ENCODE measurements at regions not wholly inside any gene's neighbourhood (a gene's known extent, or its start where the extent isn't known, plus 50 kb on each side); places are given as distances from the start of the nearest gene placed in this dataset.
A peak's percentile ranks its signal among the peaks of the same experiment; 100 is the strongest.
"Not testable (repeated sequence)": the region's sequence is repeated elsewhere in the genome, so short reads cannot be mapped to it uniquely, and the experiment has no call there.

DNA sequence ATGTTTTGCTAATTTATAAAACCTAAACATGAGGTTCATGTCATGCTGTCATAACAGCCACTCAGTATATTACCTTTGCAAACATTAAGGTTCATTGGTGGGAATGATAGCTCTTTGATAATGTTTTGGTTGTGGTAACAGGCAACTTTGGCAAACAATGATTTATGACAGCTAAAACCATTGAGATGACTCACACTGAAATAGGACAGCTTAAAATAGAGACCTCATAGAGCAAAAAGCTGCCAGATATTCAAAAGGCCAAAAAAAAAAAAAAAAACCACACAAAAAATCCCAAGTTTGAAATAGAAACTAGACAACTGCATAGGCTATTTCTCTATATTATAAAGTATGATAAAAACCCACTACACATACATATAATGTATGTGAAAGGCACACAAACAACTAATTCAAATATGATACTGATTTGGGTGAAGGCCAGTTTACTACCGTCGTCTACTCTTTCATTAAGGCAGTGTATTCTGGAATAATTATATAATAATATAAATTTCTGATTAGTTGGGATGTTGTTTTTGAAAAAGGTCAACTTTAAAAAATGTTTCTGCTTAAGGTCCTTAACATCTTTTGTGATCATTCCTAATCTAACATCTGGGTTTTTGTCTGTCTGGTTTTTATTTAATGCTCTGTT is 646.0 kb upstream of the PITX2 start:
- peak; percentile 48 for DNase-seq (ENCODE audit: low spot score)

DNA sequence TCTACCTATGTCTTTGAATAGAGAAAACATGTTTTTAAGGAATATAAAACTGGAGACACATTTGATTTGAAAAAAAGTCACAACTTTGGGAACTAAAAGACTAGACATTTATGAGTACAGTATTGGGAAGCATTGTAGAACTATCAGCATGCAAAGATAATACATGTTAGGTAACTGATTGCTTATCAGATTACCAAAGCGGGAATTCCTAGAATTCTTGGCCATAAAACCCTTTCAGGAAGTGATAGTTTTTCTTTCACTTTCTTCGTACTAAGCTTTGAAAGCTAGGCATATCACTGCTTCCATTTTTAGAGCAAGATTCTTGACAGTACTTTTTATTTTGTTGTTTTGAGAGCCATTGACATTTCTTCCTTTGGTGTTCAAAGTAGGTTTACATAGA is 646.6 kb upstream of the PITX2 start:
- no peak for DNase-seq (ENCODE audit: low spot score)

DNA sequence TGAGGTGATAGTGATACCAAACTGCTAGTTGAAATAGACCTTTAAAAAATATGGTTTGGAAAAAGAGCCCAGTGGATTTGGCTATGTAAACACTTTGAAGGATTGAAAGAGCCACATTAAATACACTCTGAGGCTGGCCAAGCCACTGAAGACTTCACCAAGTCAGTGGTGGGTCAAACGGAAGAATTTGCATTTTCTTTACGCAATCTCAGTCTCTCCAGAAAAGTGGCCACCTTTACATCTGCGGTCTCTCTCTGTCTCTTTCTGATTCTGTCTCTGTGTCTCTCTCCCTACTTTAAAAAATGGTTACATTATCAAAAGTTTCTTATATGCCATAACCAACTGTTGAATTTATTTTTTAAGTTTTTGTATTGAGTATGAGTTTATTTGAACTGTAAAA is 651.2 kb upstream of the PITX2 start:
- no peak for DNase-seq (ENCODE audit: low spot score)

DNA sequence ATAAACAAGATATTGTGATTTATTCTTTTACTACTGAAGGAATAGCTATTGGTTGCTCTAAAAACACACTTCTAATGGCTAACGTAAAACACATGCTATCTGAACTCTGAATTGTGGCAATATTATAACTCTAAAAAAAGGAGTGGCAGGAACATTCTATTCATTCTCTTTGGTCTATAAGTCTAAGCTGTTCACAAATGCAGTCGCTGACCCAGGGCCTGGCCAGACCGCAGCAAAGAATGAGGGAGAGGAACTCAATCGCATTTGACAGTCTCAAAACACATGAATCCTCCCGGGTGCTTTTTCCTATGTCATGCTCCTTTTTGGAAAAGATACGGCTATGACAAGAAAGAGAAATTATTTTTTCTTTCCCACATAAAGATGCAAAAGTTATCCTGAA is 651.6 kb upstream of the PITX2 start:
- no peak for DNase-seq (ENCODE audit: low spot score)

DNA sequence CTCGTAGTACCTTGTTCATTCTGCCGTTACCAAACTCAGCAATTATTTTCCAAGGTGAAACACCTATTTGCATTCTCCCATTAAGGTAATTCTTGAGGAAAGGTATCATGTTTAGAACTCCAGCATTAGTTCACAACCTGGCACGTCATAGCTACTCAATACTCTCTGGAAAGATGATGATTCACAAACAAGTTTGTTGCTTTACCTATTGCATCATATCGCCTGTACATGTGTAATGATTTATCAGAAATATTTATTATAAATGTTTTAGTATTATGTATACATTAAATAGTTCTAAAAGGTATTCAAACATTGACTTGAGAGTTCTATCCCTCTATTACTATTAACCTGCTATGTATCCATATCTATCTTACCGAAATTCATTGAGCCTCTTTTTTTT is 658.3 kb upstream of the PITX2 start:
- DNase-seq (ENCODE audit: low spot score): no peak

DNA sequence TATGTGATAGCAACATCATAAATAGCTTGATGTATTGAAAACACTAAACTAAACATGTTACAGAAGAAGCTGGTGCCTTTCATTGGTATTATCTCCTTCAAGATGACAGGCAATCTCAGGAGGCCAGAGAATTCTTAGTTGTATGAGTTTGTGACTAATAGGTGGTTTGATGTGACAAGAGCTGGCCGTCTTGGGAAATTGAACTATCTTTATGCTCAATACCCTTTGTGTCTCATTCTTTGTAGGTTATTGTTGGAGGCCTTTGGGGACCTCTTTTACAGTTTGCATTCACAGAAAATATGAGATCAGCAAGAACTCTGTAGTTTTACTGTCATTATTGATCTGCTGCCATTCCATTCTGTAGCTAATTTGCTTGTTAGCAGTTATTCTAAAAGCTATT is 659.2 kb upstream of the PITX2 start:
- no peak for DNase-seq (ENCODE audit: low spot score)

DNA sequence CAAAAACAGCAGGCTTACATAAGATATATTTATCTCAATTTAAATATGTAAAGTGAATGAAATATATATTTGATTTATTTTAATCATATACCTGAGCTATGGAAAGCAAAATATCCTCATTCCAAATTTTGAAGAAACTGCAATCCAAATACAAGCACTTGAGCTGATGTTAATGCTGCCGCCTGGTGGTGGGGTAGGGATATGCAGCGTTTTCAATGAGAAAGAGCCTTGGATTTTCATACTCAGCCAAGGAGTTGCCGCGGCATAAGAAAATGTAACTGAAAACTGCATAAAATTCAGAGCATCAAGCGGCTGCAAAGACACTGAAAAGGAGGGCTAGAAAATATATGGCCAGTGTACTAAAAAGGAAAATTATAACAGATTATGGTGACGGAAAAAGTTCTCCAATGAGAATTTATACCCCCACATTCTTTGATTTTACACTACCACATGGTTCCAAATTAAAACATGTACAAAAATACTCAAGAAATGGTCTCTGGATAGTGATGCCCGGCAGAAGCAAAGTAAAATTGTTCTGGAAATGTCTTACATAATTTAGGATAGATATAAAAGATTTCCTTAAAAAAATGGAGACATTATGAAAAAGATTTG is 660.3 kb upstream of the PITX2 start:
- peak; percentile 45 for DNase-seq (ENCODE audit: low spot score)

DNA sequence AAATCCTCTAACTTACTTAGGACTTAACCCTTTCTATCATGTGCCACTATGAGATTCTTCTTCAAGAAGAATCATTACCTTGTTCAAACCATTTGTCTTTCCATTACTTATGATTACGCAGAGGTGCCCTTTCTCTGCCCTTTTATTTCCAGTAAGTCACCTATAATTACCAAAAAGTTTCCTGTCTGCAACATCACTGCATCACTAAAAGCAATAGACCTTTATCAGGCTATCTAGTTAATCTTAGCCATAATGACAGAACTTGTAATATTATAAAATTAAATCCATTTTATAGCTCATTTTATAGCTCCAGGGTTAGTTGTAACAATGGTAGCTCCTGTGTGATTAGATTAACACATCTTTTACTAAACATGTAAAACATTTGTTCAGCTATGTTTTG is 673.6 kb upstream of the PITX2 start:
- no peak for DNase-seq (ENCODE audit: low spot score)

DNA sequence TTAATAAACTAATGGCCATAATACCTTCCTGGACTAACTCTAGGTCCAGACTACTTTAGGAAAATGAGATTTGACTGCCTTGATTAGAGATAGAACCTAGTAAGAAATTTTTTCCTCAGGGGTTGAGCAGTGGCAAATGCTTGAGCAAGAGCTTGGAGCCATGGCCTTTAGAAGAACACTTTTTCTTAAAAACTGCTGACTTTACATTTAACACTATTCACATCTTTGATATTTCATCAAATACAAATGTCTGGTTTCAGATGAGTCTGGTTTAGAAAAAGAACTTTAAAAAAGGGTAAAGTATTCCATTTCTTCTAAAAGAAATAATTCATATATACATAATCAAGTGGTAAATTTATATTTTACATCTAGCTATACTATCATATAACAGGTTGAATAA is 680.9 kb upstream of the PITX2 start:
- DNase-seq (ENCODE audit: low spot score): no peak

DNA sequence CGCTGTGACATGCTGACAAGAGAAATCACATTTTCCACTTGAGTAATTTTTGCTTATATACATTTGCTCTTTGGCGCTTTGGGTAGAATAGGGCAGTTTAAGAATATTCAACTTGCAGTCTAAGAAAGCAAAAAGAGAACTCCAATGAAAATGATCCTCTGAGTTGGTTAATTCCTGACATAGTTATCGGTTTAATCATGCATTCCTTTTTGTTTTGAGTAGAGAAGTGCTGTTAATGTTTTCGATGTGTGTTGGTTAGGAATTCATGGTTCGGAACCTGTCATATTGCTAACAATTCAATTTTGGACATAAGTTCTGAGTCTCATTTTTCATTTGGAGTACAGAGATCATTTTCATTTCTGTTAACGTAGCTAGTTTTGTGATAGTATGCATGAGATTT is 700.6 kb upstream of the PITX2 start:
- DNase-seq (ENCODE audit: low spot score): peak; percentile 33

DNA sequence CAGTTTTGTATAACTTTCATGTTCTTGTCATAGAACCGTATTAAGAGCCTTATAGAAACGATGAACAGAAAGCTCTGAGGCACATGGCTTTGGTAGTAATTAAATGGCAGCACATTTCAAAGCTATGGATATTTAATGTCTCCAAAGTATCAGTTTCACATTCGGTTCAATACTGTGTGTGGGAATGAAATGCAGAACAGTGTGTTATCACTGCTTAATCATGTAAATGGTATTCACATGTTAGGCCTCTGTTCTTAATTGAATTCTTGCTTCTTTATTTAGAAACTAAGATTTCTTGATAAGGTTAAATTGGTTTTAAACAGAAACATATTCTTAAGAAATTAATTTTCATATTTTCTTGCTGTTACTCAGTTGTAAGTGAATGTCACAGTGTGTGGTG is 701.0 kb upstream of the PITX2 start:
- DNase-seq (ENCODE audit: low spot score): no peak

DNA sequence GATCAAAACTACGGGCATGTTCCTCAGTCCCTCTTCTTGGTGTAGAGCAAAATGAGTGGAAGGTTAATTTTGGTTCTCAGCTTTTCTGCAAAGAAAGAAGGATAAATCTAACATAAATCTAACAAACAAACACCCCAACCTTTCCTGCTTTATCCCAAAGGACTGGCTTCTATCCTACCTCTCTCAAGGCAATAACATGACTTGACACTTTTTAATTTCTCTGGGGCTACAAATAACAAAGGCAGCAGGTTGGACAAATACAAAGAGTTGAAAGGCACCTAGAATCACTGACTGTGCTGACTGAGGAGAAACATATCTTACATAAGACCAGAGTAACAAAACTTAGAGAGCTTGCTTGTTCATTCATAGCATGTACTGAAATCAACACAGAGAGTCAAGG is 703.6 kb upstream of the PITX2 start:
- no peak for DNase-seq (ENCODE audit: low spot score)

DNA sequence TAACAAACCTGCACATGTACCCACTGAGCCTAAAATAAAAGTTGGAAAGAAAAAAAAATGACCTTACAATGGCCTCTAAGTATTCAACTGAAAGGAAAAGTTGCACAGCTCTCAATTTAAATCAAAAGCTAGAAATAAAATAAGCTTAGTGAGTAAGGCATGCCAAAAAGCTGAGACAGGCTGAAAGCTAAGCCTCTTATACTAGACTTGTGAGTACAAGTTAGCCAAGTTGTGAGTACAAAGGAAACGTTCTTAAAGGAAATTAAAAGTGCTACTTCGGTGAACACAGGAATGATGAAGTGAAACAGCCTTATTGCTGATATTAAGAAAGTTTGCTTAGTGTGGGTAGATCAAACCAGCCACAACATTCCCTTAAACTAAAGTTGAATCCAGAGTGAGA is 707.9 kb upstream of the PITX2 start:
- no peak for DNase-seq (ENCODE audit: low spot score)

DNA sequence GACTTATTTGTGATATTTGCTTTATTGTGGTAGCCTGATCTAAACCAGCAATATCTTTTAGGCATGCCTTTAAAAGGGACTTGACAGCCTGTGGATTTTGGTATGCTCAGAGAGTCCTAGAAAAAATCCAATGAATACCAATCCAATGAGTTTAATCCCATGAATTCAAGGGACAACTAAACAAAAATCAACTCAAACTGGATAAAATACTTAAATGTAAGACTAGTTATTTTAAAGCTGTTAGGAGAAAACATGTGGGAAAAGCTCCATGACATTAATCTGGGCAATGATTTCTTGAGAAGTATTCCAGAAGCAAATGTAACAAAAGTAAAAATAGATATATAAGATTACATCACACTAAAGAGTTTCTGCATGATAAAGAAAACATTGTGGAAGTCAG is 711.5 kb upstream of the PITX2 start:
- DNase-seq (ENCODE audit: low spot score): no peak

DNA sequence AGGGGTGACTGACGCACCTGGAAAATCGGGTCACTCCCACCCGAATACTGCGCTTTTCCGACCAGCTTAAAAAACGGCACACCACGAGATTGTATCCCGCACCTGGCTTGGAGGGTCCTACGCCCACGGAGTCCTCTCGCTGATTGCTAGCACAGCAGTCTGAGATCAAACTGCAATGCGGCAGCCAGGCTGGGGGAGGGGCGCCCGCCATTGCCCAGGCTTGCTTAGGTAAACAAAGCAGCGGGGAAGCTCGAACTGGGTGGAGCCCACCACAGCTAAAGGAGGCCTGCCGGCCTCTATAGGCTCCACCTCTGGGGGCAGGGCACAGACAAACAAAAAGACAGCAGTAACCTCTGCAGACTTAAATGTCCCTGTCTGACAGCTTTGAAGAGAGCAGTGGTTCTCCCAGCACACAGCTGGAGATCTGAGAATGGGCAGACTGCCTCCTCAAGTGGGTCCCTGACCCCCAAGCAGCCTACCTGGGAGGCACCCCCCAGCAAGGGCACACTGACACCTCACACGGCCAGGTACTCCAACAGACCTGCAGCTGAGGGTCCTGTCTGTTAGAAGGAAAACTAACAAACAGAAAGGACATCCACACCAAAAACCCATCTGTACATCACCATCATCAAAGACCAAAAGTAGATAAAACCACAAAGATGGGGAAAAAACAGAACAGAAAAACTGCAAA is 714.5 kb upstream of the PITX2 start:
- not testable (repeated sequence) for DNase-seq (ENCODE audit: low spot score)

DNA sequence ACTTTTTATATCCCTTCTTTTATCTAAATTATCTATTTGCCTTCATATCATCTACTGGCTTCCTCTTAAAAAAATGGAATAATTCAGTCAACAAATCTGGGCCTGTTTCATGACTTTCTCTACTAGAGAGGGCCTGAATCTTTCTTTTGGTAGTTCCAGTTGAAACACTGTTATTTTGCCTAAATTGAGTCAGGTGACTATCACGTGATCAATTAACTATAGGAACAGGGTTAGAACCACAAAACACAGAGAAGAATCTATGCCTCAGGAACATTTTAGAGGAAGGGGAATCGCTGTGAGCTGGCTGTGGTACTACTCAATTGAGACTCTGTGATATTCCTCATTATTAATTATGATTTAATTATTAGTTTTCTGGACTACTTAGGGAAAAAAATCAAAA is 736.7 kb upstream of the PITX2 start:
- no peak for DNase-seq (ENCODE audit: low spot score)

DNA sequence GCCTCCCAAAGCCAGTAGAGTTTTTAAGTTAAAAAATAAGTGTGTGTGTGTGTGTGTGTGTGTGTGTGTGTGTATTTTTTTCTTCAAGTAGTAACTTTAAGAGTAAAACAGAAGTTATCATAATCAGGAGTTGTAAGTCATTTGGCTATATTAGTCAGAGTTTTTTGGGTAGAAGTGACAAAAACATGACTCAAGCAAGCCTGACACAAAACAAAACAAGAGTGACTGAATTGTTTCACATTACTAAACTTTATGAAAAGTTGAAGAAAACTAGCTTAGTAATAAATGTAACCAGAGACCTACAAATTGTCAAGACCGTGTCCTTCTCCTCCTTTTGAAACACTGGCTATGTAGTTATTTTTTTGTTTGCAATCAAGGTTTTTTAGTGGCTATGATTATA is 738.0 kb upstream of the PITX2 start:
- no peak for DNase-seq (ENCODE audit: low spot score)

DNA sequence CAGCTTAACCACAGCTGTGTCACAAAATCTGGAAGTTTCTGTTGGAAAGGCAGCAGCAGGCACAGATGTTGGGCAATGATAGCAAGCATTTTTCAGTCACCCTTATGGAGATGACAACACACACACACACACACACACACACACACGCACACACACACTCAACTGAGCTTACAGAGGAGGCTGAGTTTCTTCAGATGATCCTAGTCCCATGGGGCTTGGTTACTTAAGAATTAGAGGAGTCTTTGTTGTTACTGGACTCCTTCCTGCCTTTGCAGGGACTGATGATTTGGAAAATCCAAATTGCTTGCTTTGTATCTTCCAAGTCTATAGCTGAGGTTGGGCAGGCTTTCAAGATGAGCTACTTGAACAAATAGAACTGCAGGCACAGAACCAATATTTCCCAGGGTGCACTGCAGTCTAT is 740.1 kb upstream of the PITX2 start:
- peak; percentile 69 for DNase-seq (ENCODE audit: low spot score)

DNA sequence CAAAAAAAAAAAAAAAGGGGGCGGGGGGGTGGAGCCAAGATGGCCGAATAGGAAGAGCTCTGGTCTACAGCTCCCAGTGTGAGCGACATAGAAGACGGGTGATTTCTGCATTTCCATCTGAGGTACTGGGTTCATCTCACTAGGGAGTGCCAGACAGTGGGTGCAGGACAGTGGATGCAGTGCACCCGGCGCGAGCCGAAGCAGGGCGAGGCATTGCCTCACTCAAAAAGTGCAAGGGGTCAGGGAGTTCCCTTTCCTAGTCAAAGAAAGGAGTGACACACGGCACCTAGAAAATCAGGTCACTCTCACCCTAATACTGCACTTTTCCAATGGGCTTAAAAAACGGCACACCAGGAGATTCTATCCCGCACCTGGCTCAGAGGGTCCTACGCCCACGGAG is 755.0 kb upstream of the PITX2 start:
- not testable (repeated sequence) for DNase-seq (ENCODE audit: low spot score)

DNA sequence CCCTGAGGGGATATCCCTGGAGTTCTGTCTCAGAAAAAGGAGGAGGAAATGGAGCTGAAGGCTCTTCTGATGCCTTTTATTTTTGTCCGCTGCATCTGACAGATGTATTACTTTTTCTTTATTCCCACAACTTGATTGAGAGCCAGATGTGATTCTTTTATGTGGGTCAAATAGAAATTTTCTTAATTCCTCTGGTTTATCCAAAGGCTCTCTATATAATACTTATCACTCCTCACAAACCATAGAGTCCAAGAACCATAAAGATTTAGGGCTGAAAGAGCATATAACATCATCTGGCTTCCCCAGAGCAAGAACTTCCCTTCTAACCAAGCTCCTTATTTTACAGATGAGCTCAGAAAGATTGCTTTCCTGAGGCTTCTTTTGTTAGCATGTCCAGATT is 756.7 kb upstream of the FAM241A start:
- DNase-seq (ENCODE audit: low spot score): no peak

DNA sequence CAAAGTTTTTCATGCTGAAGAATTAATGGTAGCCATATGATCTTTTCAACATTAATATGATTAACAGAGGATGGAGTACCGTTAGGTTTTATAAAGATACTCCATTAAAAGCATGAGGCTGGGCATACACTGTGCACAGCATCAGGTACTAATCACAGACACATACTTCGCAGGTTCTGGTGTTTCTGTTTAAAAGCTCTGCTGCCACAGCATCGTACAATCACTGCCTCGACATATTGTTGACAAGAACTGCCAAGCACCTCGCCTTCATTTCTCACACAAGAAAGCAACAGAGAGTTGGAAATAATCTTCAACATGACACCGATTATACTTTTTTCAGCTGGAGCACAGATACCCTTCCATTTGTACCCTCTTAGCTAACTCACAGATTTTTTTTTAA is 753.4 kb upstream of the FAM241A start:
- no peak for DNase-seq (ENCODE audit: low spot score)

DNA sequence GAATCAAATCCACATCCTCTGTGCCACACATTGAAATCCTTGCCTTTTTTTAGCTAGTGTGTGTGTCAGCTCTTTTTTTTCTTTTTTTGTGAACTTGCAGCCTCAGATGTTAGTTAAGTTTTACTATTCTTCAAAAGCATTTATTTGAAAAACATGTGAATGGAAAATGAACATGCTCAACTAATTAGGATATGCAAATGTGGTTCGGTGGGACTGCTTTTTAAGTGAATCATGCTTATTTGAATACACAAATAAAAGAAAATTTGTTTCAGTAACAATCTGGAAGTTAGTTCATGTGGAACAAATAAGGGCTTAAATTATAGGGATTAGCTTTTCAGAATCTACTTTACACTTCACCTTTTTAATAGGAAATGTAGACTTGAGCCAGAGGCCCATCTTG is 751.5 kb upstream of the FAM241A start:
- no peak for DNase-seq (ENCODE audit: low spot score)

DNA sequence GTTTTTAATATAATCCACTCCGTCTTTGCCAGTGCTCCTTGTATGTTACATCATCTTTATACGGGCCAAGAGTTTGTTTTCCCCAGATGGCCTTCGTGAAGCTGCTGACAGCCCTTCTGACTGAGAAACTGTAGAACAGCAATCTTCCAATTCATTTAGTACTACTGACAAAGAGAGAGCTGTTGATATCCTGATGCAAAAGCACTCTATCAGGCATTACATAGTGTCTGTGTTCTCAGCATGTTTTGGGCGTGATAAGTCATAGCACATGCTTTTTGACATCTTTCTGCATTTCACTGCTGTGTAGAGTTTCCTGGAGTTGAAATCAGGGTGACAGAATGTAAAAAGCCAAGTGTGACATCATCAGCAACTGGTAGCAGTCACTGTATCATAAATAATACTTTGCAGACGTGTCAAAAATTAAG is 746.3 kb upstream of the FAM241A start:
- no peak for DNase-seq (ENCODE audit: low spot score)

DNA sequence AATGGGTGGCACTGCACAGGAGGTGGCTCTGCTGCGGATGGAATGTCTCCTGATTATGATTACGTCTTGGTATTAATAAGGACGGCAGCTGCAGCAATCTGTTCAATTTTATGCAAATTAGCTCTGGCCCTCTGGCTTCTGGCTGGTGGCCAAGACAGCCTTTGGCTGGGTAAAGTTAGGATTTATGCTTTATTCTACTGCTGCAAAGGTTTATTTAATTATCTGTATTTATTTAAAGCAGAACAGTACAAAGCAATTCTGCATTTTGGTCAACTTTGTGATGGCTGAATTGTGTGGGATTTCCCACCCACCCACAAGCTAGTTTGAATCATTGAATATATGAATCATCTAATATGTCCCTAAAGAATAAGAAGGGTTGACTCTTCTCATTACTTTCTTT is 745.6 kb upstream of the FAM241A start:
- no peak for DNase-seq (ENCODE audit: low spot score)

Measured in AG20443 (cell line).